Dendritic cell treated with granulocyte-macrophage colony-stimulating factor and Interleukin-4, amounts not matched to agents 40 ng/mL and 50 ng/mL, for 4 days (primary cell): ENCODE measurements at regions not wholly inside any gene's neighbourhood (a gene's known extent, or its start where the extent isn't known, plus 50 kb on each side); places are given as distances from the start of the nearest gene placed in this dataset.
"Not testable (repeated sequence)": the region's sequence is repeated elsewhere in the genome, so short reads cannot be mapped to it uniquely, and the experiment has no call there.

Experiments used
- H3K27ac Mint-ChIP-seq: one replicate; pipeline ENCODE4 v1.8.0; 2022; ENCODE audit warnings: mild to moderate bottlenecking, mixed read lengths
- H3K27me3 Mint-ChIP-seq: one replicate; pipeline ENCODE4 v1.8.0; 2022; ENCODE audit warnings: mild to moderate bottlenecking, mixed read lengths
- H3K36me3 Mint-ChIP-seq: one replicate; pipeline ENCODE4 v1.8.0; 2022; ENCODE audit warnings: low read depth, mixed read lengths
- H3K4me1 Mint-ChIP-seq: one replicate; pipeline ENCODE4 v1.8.0; 2022; ENCODE audit warnings: low read depth, mixed read lengths
- H3K4me3 Mint-ChIP-seq: one replicate; pipeline ENCODE4 v1.8.0; 2022; ENCODE audit warnings: mild to moderate bottlenecking, moderate library complexity, mixed read lengths
- H3K9me3 Mint-ChIP-seq: one replicate; pipeline ENCODE4 v1.8.0; 2022; ENCODE audit warnings: mixed read lengths
- intact Hi-C: fragments of 100-400 bp; cut with micrococcal nuclease; formaldehyde crosslinking; loops from one replicate; pipeline ENCODE4 v1.15.0; 2022

DNA sequence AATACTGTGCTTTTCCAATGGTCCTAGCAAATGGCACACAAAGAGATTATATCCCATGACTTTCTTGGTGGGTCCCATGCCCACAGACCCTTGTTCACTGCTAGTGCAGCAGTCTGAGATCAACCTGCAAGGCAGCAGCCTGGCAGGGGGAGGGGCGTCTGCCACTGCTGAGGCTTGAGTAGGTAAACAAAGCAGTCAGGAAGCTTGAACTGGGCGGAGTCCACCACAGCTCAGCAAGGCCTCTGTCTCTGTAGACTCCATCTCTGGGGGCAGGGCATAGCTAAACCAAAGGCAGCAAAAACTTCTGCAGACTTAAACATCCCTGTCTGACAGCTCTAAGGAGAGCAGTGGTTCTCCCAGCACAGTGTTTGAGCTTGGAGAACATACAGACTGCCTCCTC lies 82.9 kb downstream of the ZNF737 start:
- Mint-ChIP-seq H3K27ac (no peak overlapping the region), H3K27me3 (no peaks in the 10 kb centered on the region), H3K36me3 (no peaks in the 10 kb centered on the region), H3K4me3 (no peak overlapping the region), H3K9me3 (peaks cover 86% of the 10 kb centered on the region), H3K4me1 (no peaks in the 10 kb centered on the region)
- intact Hi-C loops: no loop called here

DNA sequence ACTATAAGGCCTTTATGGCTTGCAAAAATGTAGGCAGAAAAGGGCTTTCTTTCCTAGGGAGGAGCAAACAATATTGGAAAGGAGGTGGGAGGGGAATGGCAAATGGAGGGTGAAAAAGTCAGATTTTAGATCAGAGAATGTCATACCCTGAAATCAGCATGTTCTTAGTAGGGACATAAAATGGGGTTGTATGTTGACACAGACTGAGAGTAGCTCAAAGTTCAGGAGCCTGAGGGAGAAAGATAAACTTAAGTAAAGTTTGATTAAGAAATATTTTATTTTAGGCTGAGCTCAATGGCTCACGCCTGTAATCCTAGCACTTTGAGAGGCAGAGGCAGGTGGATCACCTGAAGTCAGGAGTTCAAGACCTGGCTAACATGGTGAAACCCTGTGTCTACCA lies 83.8 kb downstream of the ZNF737 start:
- H3K36me3 Mint-ChIP-seq: no peaks in the 10 kb centered on the region
- H3K4me3 Mint-ChIP-seq: no peak overlapping the region
- H3K9me3 Mint-ChIP-seq: peaks cover 86% of the 10 kb centered on the region
- no peaks in the 10 kb centered on the region for H3K4me1 Mint-ChIP-seq
- no peak overlapping the region for H3K27ac Mint-ChIP-seq
- no peaks in the 10 kb centered on the region for H3K27me3 Mint-ChIP-seq
- intact Hi-C loops: no loop called here

DNA sequence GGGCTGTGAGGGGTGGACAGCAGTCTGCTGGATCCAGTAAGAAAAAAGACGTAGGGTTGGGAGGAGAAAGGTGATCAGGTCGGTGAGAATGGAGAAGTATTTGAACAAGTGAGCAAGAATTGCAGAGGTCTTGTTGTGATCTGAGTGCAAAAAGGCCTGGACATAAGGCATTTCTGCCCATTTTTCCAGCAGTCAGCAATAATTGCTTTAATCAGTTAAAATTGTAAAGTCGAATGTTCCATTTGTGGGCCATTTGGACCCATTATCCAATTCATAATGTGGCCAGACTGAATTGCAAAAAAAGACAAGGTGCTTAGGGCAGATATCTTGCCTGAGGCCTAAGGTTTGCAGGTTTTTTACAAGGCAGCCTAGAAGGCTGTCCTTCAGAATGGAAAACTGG lies 86.1 kb downstream of the ZNF737 start:
- Mint-ChIP-seq H3K27me3 (no peaks in the 10 kb centered on the region), H3K36me3 (no peaks in the 10 kb centered on the region), H3K4me1 (no peaks in the 10 kb centered on the region), H3K27ac (no peak overlapping the region), H3K4me3 (no peak overlapping the region), H3K9me3 (peaks cover 86% of the 10 kb centered on the region)
- intact Hi-C loops: no loop called here

DNA sequence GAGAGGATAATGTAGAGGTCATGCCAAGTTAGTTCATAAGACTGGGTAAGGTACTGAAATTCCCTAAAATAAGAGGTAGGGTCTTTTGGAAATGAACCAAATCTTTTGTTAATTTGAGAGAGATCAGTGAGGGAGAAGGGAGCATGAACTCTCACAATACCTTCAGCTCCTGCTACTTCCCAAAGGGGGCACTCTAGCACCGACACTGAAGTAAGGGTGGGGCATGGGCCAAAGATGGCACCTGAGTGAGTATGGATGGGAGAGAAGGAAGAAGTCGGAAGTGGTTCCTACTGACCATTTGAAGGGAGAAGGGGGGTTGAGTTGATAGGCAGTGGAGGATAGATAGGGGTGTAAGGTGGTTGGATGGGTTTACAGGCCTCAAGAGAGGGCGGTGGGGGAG lies 86.6 kb downstream of the ZNF737 start:
- Mint-ChIP-seq H3K4me3 (no peak overlapping the region), H3K27ac (no peak overlapping the region), H3K4me1 (no peaks in the 10 kb centered on the region), H3K9me3 (peaks cover 86% of the 10 kb centered on the region), H3K36me3 (no peaks in the 10 kb centered on the region), H3K27me3 (no peaks in the 10 kb centered on the region)
- intact Hi-C loops: no loop called here

DNA sequence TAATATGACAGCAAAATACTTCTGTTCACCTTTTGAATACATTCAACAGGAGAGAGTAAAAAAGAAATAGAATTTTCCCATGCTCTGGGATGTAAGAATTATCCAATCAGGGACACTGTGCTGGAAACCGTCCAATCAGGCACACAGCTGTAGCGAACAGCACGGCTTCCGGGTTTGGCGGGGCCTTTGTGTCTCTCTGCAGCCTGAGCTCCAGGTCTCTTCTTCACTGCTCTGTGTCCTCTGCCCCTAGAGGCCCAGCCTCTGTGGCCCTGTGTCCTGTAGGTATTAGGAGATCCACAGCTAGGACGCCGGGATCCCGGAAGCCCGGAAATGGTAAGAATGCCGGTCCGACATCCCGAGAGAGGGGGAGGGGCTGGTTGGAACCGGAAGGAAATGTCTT lies 92.7 kb downstream of the ZNF737 start:
- Mint-ChIP-seq H3K36me3 (no peaks in the 10 kb centered on the region), H3K4me1 (no peaks in the 10 kb centered on the region), H3K9me3 (peaks cover 78% of the 10 kb centered on the region), H3K27ac (no peak overlapping the region), H3K4me3 (no peak overlapping the region), H3K27me3 (no peaks in the 10 kb centered on the region)
- intact Hi-C loops: no loop called here

DNA sequence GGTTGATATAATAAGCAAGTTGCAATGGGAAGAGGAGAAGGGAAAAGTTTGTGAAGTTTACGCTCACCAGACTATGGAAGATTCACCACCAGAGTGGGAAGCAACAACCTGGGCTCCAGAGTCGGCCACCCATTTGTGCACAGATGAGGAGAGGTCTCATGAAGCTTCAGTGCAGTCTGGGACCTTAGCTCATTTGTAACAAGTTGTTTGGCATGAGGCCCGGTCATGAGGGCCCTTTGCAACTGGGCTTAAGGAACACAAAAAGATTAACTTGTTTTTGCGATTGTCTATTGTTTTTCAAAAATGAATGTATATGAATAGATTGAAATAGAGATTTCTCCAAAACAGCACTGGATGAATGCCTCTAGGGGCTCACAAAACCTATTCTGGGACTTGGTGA lies 94.2 kb downstream of the ZNF737 start:
- H3K4me1 Mint-ChIP-seq: no peaks in the 10 kb centered on the region
- intact Hi-C loops: no loop called here
- H3K36me3 Mint-ChIP-seq: no peaks in the 10 kb centered on the region
- no peak overlapping the region for H3K4me3 Mint-ChIP-seq
- no peaks in the 10 kb centered on the region for H3K27me3 Mint-ChIP-seq
- H3K9me3 Mint-ChIP-seq: peaks cover 73% of the 10 kb centered on the region
- H3K27ac Mint-ChIP-seq: no peak overlapping the region

DNA sequence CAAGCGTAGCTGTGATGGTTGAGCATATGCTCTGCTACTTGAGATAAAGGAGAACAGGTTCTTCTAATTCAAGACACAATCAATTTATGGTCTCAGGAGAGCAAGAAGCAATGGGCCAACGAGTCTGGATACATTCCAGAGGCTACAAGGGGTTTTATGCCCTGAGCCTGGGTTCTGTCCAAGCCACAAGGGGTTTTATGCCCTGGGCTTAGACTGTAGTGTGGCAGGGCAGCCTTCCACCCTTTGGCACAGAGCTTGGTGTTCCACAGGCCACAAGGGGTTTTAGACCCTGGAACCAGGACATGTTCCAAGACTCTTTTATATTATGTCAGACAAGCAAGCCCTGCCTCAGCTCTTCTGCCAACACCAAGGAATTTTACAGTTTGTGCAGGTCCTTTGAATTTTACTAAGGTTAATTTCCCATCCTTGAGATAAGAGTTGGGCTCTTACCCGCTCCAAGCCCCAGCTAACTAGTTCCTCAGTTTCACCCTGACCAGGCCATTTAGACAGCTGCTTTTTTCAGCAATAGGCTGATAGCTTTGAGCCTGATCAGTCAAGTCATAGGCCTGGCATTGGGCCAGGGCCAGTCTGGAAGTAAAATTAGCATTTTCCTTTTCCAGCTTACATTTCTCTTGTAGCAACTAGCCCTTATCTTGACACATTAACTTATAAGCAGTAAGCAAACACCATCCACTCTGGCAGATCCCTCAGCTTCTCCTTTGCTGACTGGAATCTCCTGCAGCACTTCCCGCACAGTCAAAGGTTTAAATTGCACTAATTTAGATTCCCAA lies 95.0 kb downstream of the ZNF737 start:
- Mint-ChIP-seq H3K27me3 (no peaks in the 10 kb centered on the region), H3K9me3 (peaks cover 64% of the 10 kb centered on the region), H3K4me3 (no peak overlapping the region), H3K36me3 (no peaks in the 10 kb centered on the region), H3K27ac (no peak overlapping the region), H3K4me1 (no peaks in the 10 kb centered on the region)
- intact Hi-C loops: no loop called here

DNA sequence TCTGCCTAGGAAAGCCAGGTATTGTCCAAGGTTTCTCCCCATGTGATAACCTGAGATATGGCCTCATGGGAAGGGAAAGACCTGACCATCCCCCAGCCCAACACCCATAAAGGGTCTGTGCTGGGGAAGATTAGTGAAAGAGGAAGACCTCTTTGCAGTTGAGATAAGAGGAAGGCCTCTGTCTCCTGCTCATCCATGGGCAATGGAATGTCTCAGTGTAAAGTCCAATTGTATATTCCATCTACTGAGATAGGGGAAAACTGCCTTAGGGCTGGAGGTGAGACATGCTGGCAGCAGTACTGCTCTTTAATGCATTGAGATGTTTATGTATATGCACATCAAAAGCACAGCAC lies 99.0 kb downstream of the ZNF737 start:
- H3K4me1 Mint-ChIP-seq, H3K4me3 Mint-ChIP-seq, H3K27me3 Mint-ChIP-seq, H3K27ac Mint-ChIP-seq, H3K36me3 Mint-ChIP-seq, intact Hi-C loops: not testable (repeated sequence)
- peaks cover 37% of the 10 kb centered on the region for H3K9me3 Mint-ChIP-seq

DNA sequence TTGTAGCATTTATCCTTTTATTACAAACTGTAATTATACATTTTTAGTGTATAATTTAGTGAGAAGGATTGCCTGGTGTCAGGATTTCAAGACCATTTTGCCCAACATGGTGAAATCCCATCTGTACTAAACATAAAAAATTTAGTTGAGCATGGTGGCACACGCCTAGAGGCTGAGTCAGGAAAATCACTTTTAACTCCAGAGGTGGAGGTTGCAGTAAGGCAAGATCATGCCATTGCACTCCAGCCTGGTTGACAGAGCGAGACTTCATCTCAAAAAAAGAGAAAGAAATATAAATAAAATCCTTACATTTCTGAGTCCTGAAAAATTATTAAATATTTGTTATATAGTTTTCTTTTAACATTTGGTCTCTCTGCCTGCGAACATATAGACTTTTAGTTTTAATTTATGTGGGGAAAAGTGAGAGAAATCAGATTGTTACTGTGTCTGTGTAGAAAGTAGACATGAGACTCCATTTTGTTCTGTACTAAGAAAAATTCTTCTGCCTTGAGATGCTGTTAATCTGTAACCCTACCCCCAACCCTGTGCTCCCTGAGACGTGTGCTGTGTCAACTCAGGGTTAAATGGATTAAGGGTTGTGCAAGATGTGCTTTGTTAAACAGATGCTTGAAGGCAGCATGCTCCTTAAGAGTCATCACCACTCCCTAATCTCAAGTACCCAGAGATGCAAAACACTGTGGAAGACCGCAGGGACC lies 99.5 kb downstream of the ZNF737 start:
- H3K27me3 Mint-ChIP-seq, intact Hi-C loops, H3K4me3 Mint-ChIP-seq, H3K27ac Mint-ChIP-seq, H3K36me3 Mint-ChIP-seq, H3K4me1 Mint-ChIP-seq: not testable (repeated sequence)
- H3K9me3 Mint-ChIP-seq: peaks cover 36% of the 10 kb centered on the region

DNA sequence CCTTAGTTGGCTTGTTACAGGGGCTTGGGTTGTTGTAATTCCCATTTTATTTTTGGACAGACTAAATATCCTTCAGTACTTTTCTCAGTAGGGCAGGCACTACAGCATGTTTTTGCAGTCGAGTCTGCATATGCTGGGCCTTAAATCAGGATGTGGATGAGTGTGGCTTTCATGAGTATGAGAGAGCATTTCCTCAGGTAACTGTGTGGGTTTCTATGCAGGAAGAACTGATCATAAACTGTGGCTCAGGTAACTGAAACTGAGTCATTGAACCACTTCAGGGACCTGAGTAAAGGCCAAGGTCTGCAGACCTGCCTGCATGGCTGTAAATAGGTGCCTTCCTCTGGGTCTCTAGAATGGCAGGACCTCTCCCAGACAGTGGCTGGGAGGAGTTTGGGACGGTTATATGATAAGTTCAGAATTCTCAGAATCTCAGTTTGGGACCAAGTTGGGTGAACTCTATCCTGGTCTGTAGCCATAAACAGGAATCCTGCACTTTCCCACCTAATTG lies 112.1 kb downstream of the ZNF737 start:
- H3K4me1 Mint-ChIP-seq: no peaks in the 10 kb centered on the region
- intact Hi-C loops: no loop called here
- no peaks in the 10 kb centered on the region for H3K27me3 Mint-ChIP-seq
- H3K36me3 Mint-ChIP-seq: no peaks in the 10 kb centered on the region
- peaks cover 20% of the 10 kb centered on the region for H3K9me3 Mint-ChIP-seq
- no peak overlapping the region for H3K4me3 Mint-ChIP-seq
- H3K27ac Mint-ChIP-seq: no peak overlapping the region

DNA sequence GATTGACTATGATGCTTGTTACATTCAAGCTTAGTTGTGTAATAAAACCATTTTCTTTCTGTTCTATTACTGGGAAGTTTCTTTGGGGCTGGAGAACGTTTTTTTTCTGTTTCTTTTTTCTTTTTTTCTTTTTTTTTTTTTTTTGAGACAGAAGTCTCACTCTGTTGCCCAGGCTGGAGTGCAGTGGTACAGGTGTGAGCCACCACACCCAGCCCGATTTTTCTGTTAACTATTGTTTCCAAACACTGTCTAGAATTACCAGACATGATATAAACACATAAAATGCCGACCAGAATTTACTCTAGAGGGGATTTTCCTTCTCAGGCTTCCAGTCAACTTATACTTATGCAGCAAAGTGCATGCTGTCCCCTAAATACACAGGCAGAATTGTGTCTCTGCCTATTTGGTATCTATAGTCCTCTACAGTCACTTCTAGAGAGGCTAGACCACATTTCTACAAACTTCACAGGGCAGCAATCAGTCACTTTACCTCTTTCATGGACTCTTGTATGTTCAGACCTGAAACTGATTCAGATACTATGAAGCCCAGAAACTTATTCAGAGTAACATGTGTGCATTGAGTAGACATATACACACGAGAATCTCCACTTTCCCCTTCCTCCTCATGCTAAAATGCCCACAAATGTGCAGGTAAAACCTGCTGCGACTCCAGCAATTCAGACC lies 121.2 kb downstream of the ZNF737 start:
- H3K27ac Mint-ChIP-seq: no peak overlapping the region
- no peaks in the 10 kb centered on the region for H3K27me3 Mint-ChIP-seq
- intact Hi-C loops: no loop called here
- no peak overlapping the region for H3K4me3 Mint-ChIP-seq
- H3K9me3 Mint-ChIP-seq: peaks cover 57% of the 10 kb centered on the region
- H3K4me1 Mint-ChIP-seq: no peaks in the 10 kb centered on the region
- H3K36me3 Mint-ChIP-seq: no peaks in the 10 kb centered on the region

DNA sequence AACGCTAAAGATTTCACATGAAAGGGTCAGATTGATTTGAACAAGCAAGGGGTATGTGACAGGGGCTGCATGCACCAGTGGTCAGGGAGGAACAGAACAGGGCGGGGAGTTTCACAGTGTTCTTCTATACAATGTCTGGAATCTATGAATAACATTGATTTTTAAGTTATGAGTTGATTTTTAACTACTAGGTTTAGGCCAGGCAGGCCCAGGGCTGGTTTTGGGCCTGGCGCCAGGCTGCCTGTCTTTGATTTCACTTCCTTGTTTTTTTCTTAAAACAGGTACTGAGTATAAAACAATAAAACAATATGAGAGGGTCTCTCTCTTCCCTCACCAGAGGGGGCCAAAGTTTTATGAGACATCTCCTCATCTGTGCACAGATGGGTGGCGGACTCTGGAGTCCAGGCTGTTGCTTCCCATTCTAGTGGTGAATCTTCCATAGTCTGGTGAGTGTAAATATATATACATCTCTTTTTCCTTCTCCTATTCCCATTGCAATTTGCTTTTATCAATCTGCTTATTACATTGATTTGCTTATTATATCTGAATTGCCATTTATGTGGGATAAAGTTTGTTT lies 133.2 kb downstream of the ZNF737 start:
- intact Hi-C loops, H3K27ac Mint-ChIP-seq, H3K36me3 Mint-ChIP-seq, H3K4me1 Mint-ChIP-seq, H3K4me3 Mint-ChIP-seq, H3K27me3 Mint-ChIP-seq: not testable (repeated sequence)
- H3K9me3 Mint-ChIP-seq: peaks cover 66% of the 10 kb centered on the region

DNA sequence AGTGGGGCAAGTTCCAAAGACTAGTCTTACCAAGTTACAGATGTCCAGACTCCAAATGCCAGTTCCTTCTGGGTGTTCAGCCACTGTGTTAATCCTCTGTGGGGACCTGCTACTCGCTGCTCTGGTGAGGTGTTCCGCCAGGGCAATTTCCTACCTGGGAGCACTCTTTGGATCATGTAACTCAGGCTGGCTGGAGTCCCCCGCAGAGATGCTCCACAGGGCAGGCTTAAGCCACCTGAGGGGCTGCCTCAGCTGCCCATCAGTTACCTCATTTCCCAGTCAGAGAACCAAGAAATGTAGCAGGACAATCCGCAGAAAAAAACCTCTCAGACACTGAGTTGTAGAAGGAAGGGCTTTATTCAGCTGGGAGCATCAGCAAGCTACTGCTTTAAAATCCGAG lies 133.8 kb downstream of the ZNF737 start:
- no peak overlapping the region for H3K27ac Mint-ChIP-seq
- no peak overlapping the region for H3K4me3 Mint-ChIP-seq
- intact Hi-C loops: no loop called here
- H3K9me3 Mint-ChIP-seq: peaks cover 64% of the 10 kb centered on the region
- H3K4me1 Mint-ChIP-seq: no peaks in the 10 kb centered on the region
- H3K36me3 Mint-ChIP-seq: no peaks in the 10 kb centered on the region
- no peaks in the 10 kb centered on the region for H3K27me3 Mint-ChIP-seq
